ENCODE measurements at regions not wholly inside any gene's neighbourhood (a gene's known extent, or its start where the extent isn't known, plus 50 kb on each side); places are given as distances from the start of the nearest gene placed in this dataset.

- intact Hi-C loops (cut with DNase I): no loop called here
- no peak overlapping the region for H3K4me3 ChIP-seq
- no peaks in the 10 kb centered on the region for H3K9me3 ChIP-seq
- WGBS: 46% methylated on average over 4 of the region's 4 CpGs
- TF ChIP-seq POLR2AphosphoS5 (IDR thresholded peaks at IDR 0.05) (no peak), CTCF (IDR thresholded peaks at IDR 0.05) (no peak)
- no peak overlapping the region for H3K27ac ChIP-seq
- no peaks in the 10 kb centered on the region for H3K4me1 ChIP-seq (replicated peaks)
- no peak for DNase-seq (ENCODE audit: low spot score)
- H3K27me3 ChIP-seq (replicated peaks; ENCODE audit: insufficient read depth): no peaks in the 10 kb centered on the region
- no peaks in the 10 kb centered on the region for H3K36me3 ChIP-seq
These were observed 452.0 kb downstream of the DMRTA1 start for GRCh38 chr9:22898591-22898990.

GRCh38 chr9:22911632-22912031 lies 465.0 kb downstream of the DMRTA1 start:
- Histone ChIP-seq H3K27ac (no peak overlapping the region), H3K27me3 (replicated peaks; ENCODE audit: insufficient read depth) (no peaks in the 10 kb centered on the region), H3K36me3 (no peaks in the 10 kb centered on the region), H3K4me1 (replicated peaks) (no peaks in the 10 kb centered on the region), H3K4me3 (no peak overlapping the region), H3K9me3 (no peaks in the 10 kb centered on the region)
- no peak for TF ChIP-seq POLR2AphosphoS5 (IDR thresholded peaks at IDR 0.05)
- TF ChIP-seq CTCF (IDR thresholded peaks at IDR 0.05): no peak
- no peak for TF ChIP-seq POLR2A (IDR thresholded peaks at IDR 0.05)
- WGBS: 56% methylated on average over 1 of the region's 1 CpG
- DNase-seq (ENCODE audit: low spot score): no peak
- intact Hi-C loops (cut with DNase I): no loop called here

- Histone ChIP-seq H3K36me3 (no peaks in the 10 kb centered on the region), H3K27ac (no peak overlapping the region), H3K27me3 (replicated peaks; ENCODE audit: insufficient read depth) (no peaks in the 10 kb centered on the region), H3K4me1 (replicated peaks) (no peaks in the 10 kb centered on the region), H3K9me3 (no peaks in the 10 kb centered on the region), H3K4me3 (no peak overlapping the region)
- intact Hi-C loops (cut with DNase I): no loop called here
- 60% methylated on average over 4 of the region's 4 CpGs for WGBS
- DNase-seq (ENCODE audit: low spot score): no peak
- TF ChIP-seq POLR2A (IDR thresholded peaks at IDR 0.05) (no peak), POLR2AphosphoS5 (IDR thresholded peaks at IDR 0.05) (no peak), CTCF (IDR thresholded peaks at IDR 0.05) (no peak)
These were observed 466.4 kb downstream of the DMRTA1 start for GRCh38 chr9:22913026-22913425.

GRCh38 chr9:22913518-22913917 lies 466.9 kb downstream of the DMRTA1 start:
- no peak for DNase-seq (ENCODE audit: low spot score)
- Histone ChIP-seq H3K4me3 (no peak overlapping the region), H3K36me3 (no peaks in the 10 kb centered on the region), H3K27ac (no peak overlapping the region), H3K9me3 (no peaks in the 10 kb centered on the region), H3K4me1 (replicated peaks) (no peaks in the 10 kb centered on the region), H3K27me3 (replicated peaks; ENCODE audit: insufficient read depth) (no peaks in the 10 kb centered on the region)
- WGBS: 68% methylated on average over 4 of the region's 4 CpGs
- TF ChIP-seq CTCF (IDR thresholded peaks at IDR 0.05) (no peak), POLR2AphosphoS5 (IDR thresholded peaks at IDR 0.05) (no peak), POLR2A (IDR thresholded peaks at IDR 0.05) (no peak)
- intact Hi-C loops (cut with DNase I): no loop called here

GRCh38 chr9:22916148-22916547 lies 469.5 kb downstream of the DMRTA1 start:
- TF ChIP-seq POLR2AphosphoS5 (IDR thresholded peaks at IDR 0.05) (no peak), POLR2A (IDR thresholded peaks at IDR 0.05) (no peak), CTCF (IDR thresholded peaks at IDR 0.05) (no peak)
- no peak for DNase-seq (ENCODE audit: low spot score)
- Histone ChIP-seq H3K9me3 (no peaks in the 10 kb centered on the region), H3K27me3 (replicated peaks; ENCODE audit: insufficient read depth) (no peaks in the 10 kb centered on the region), H3K4me3 (no peak overlapping the region), H3K4me1 (replicated peaks) (no peaks in the 10 kb centered on the region), H3K27ac (no peak overlapping the region), H3K36me3 (no peaks in the 10 kb centered on the region)
- WGBS: 72% methylated on average over 2 of the region's 2 CpGs
- intact Hi-C loops (cut with DNase I): no loop called here

Measured in prostate gland (tissue), 2 donors.